BE2C (cell line): ENCODE measurements at regions not wholly inside any gene's neighbourhood (a gene's known extent, or its start where the extent isn't known, plus 50 kb on each side); places are given as distances from the start of the nearest gene placed in this dataset.

Experiments
- DNase-seq: peaks from one replicate; pipeline ENCODE4 v3.0.0-alpha.2; 2020
- H3K27me3 ChIP-seq: fragments of 250-450 bp; sonication (Bioruptor Pico); 2 replicates; pipeline ENCODE4 v1.5.1; 2020; ENCODE audit warnings: mild to moderate bottlenecking
- H3K36me3 ChIP-seq: fragments of 250-450 bp; sonication (Bioruptor Pico); 2 replicates; pipeline ENCODE4 v1.5.1; 2020; ENCODE audit warnings: mild to moderate bottlenecking
- H3K4me1 ChIP-seq: fragments of 250-450 bp; sonication (Bioruptor Pico); 2 replicates; pipeline ENCODE4 v1.5.1; 2020
- H3K4me3 ChIP-seq: 2 replicates; pipeline ENCODE4 v1.5.1; 2011; ENCODE audit warnings: low read depth, low read length
- H3K9me3 ChIP-seq: fragments of 250-450 bp; sonication (Bioruptor Pico); 2 replicates; pipeline ENCODE4 v1.5.1; 2020
- CTCF ChIP-seq: IDR thresholded peaks from 2 replicates; pipeline ENCODE4 v1.5.1; 2012; ENCODE audit warnings: mild to moderate bottlenecking, low read depth, low read length

- Histone ChIP-seq H3K9me3 (no peaks in the 10 kb centered on the region), H3K4me3 (no peak overlapping the region), H3K4me1 (no peaks in the 10 kb centered on the region), H3K36me3 (no peaks in the 10 kb centered on the region), H3K27me3 (peaks cover 28% of the 10 kb centered on the region)
- DNase-seq: no peak
- no peak for TF ChIP-seq CTCF
Observed at GRCh38 chr13:111645198-111645597, 324.8 kb downstream of the TEX29 start.

GRCh38 chr13:111645598-111646455, 325.4 kb downstream of the TEX29 start:
- TF ChIP-seq CTCF: no peak
- Histone ChIP-seq H3K27me3 (peaks cover 32% of the 10 kb centered on the region), H3K4me3 (no peak overlapping the region), H3K4me1 (no peaks in the 10 kb centered on the region), H3K36me3 (no peaks in the 10 kb centered on the region), H3K9me3 (no peaks in the 10 kb centered on the region)
- no peak for DNase-seq

GRCh38 chr13:111646456-111646855, 326.0 kb downstream of the TEX29 start:
- Histone ChIP-seq H3K9me3 (no peaks in the 10 kb centered on the region), H3K4me3 (no peak overlapping the region), H3K4me1 (no peaks in the 10 kb centered on the region), H3K36me3 (no peaks in the 10 kb centered on the region), H3K27me3 (peaks cover 33% of the 10 kb centered on the region)
- no peak for TF ChIP-seq CTCF
- DNase-seq: no peak

- DNase-seq: no peak
- Histone ChIP-seq H3K4me3 (no peak overlapping the region), H3K4me1 (no peaks in the 10 kb centered on the region), H3K9me3 (no peaks in the 10 kb centered on the region), H3K27me3 (peaks cover 39% of the 10 kb centered on the region), H3K36me3 (no peaks in the 10 kb centered on the region)
- no peak for TF ChIP-seq CTCF
Observed at GRCh38 chr13:111648885-111649284, 328.4 kb downstream of the TEX29 start.

- Histone ChIP-seq H3K4me3 (no peak overlapping the region), H3K27me3 (peaks cover 55% of the 10 kb centered on the region), H3K4me1 (no peaks in the 10 kb centered on the region), H3K36me3 (no peaks in the 10 kb centered on the region), H3K9me3 (no peaks in the 10 kb centered on the region)
- TF ChIP-seq CTCF: no peak
- no peak for DNase-seq
Observed at GRCh38 chr13:111650626-111651025, 330.2 kb downstream of the TEX29 start.

- Histone ChIP-seq H3K27me3 (peaks cover 51% of the 10 kb centered on the region), H3K9me3 (no peaks in the 10 kb centered on the region), H3K4me3 (no peak overlapping the region), H3K36me3 (no peaks in the 10 kb centered on the region), H3K4me1 (no peaks in the 10 kb centered on the region)
- no peak for DNase-seq
- TF ChIP-seq CTCF: no peak
Observed at GRCh38 chr13:111652676-111653075, 332.2 kb downstream of the TEX29 start.
